ENCODE measurements at regions not wholly inside any gene's neighbourhood (a gene's known extent, or its start where the extent isn't known, plus 50 kb on each side); places are given as distances from the start of the nearest gene placed in this dataset.

DNA sequence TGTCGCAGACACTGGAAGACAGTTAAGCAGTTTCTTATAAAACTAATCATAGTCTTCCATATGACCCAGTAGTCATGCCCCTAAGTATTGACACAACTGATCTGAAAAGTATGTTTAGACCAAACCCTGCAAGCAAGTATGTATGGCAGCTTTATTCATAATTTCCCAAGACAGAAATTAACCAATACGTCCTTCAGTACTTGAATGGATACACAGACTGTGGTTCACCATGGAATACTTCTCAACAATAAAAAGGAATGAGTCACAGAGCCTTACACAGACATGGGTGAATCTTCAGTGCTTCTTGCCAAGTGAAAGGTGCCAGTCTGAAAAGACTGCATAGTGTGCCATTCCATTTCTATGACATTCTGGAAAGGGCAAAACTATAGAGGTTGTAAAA is 50.2 kb upstream of the AKR1E2 start:
- no peak for DNase-seq

DNA sequence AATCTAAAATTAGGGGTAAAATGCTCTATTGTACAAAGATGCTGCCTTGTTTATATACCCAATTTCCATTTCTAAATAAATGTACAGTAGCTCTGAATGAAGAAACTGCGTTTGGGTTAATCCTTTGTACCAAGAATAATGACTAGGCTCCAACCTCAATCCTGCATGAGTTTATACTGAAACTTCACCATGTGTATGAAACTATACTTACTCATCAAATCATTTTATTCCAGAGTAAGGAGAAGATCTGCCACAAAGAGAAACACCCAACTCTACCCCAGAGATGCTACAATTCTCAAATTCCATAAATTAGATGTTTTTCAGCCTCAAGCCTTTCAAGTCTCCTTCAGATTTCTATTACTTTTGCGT is 53.8 kb upstream of the AKR1E2 start:
- no peak for DNase-seq

DNA sequence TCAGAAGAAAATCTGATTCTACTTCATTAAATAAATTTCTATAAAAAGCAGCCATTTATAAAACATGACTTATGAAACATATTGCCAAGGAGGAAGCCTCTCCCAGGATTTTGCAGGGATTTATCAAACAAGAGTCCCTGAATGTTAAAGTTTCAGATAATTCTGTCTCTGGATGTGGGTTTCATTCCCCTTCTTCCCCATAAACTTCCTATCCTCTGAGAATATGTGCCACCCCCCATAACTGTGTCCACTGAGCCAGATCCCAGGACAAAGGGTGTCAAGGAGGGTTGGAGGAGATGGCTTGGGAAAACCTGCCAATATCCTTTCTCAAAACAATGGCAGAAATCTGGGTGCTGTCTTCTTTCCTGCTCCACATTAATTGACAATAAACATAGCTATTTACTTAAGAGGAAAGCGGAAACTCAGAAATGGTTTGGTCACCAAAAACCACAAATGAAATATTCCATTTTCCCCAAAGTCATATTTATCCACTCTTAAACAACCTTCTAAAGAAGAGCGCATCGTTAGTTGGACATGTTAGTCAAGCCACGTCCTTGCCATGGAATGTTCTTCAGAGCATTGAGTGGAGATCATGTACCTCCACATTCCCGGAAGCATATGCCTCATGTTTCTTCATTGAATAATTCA is 54.3 kb upstream of the AKR1E2 start:
- no peak for DNase-seq

DNA sequence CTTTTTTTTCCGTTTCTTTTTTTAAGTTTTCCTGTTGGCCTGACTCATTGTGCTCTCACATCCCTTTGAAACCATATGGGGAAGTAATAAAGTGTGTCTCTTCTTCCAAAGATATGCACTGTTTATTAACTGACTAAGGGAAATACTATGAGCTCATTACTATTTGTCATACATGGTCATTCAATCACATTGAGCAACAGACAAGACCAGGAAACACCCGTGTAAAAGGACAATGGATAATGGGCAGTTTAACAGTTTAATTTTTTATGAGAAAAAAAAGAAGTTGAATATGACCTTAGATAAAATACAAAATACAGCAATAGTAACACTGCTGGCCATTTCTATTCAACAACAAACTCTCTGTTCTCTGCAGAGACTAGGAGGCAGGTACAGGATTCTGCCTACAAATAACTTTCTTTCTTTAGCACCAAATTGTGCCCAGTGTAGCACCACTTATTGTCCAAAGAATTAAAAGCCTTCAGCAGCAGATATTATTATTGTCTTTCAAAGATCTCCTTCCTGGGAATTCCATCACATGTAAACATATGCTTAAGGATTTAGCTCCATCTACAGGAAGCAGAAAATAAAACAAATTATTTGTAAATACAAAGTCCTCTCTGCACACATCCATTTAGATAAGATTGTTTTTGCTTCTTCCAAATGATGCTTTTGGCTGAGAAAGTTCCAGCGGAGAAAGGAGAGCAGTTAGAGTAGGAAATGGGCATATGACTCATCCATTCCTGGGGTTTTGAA is 55.0 kb upstream of the AKR1E2 start:
- DNase-seq = peak; percentile 20 to 42

DNA sequence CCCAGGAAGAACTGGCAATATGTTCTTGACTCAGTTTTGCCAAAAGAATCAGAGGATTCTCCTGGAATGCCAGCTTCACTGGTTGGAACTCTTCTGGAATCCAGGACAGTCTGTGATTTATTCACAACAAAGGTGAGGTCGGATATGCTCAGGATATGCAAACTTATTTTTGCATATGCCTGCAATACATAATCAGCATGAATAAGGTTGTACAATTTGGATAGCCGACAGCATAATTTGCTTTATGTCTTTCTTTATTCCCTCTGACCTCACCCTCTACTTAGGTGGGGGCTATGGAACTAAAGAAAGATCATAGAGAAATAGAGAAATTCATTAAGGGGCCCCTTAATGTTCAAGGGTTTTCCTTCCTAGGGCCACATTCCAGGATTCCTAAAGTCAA is 57.6 kb upstream of the AKR1E2 start:
- no peak for DNase-seq

DNA sequence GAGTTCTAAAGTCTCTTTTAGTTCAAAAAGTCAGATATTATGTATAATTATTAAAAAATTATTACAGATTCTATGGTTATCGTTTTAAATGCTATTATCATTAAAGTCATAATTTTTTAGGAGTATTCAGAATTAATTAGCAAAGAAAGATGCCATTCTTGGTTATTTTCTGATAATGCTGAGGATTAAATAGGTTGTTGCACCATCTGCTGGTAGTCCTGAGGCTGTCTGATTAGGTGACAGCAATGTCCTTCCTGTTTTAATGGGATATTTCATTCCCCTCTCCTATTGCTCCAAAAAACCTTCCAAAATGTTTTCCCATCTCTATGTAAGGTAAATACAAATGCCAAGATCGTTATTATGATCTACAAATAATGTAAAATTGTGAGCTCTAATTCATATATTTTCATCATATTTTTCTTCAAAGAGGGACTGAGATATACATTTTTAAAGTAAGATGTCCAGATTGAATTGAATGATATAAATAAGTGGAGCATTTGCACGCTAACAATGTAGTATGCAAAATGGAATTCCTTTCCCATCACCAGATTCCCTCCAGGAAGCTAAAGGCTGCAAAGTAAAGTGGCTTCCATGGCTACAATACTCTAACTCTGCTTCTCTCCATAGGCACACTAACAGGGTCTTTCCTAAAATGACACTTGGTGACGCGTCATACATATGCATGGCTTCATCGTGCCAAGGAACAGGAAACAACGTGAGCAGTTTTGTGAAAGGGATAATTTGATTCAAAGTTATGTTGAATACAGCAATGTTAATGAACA is 58.8 kb upstream of the AKR1E2 start:
- DNase-seq = peak; percentile 18 to 43

DNA sequence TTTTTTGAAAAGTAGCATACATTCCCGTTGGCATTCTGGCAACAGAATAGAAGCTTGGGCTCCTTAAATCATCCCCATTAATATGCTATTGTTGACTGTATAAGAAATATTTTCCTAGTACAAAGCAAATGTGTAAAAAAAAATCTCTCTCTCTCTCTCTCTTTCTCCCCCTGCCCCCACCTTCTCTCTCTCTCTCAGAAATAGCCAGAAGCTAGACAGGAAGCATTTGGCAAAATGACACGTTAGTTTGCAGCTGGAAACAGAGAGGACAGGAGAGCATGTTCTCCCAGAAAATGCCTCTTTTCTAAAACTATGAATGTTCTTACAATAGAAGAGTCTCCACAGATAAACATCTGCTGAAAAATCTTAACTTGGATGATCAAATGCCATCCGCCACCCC is 59.6 kb upstream of the AKR1E2 start:
- DNase-seq = no peak

DNA sequence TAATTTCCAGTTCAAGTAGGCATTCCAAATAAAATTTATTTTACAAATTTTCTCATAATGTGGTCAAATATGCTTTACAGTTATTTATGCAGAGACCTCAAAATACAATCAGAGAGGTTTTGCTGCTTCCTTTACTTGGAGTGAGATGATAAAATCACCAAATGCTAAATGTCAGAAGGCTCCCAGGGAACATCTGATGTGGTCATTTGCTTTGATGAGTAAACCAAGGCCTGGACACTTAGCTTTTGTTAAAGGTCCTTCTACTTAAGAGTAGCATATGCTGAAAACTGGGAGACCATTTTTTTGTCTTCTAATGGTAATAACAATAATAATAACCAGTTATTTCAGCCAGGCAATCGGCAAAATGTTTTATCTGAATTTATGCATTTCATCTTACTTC is 60.6 kb upstream of the AKR1E2 start:
- no peak for DNase-seq

DNA sequence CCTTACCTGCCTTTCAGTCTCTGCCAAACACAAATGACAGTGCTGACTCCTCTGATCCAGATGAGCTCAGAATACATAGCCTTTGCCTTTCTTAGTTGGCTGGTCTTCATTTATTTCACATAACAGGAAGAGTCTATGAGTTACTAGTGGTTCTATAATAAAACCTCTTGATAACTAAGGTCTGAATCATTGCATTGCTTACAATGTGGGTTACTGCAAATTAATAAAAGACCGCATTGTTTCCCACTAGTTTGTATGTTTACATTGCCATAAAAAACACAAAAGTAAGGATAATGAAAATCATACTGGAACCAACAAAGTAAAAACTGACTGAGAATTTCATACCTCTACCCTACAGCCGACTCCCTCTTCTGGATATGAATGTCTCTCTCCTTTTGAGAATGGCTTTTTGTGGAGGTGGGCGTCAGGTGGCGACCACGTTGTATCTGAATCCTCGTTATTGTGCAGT is 62.0 kb upstream of the AKR1E2 start:
- DNase-seq = no peak

DNA sequence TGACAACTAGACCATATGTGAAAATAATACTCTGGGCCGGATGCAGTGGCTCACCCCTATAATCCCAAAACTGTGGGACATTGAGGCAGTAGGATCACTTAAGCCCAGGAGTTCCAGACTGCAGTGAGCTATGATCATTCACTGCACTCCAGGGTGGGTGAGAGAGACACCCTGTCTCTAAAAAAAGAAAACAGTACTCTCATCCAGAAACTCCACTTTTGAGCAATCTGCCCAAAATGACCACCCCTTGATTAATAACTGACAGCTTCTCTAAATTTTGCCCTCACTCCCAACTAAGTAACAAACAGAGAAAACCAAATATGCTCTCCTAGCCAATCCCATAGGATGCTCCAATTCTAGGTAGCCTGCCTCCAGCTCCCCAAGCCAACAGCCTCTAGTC is 62.5 kb upstream of the AKR1E2 start:
- no peak for DNase-seq

DNA sequence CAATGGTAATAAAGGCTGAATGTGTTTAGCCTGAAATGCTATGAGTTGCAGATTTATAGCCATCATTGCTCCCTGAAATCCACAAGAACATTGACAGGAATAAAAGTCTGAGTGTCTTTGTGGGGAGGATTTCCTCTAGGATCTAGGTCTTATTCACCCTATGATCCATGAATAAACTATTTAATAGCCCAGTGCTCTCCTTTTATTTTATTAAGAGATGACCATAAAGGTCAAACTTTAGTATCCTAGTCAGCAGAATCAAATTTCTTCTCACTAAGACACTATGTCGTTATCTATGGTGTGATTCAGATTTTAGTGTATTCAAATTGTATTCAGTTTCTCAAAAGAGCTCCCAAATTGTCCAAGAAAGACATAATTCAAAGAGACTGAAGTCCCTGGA is 67.8 kb upstream of the AKR1E2 start:
- no peak for DNase-seq

DNA sequence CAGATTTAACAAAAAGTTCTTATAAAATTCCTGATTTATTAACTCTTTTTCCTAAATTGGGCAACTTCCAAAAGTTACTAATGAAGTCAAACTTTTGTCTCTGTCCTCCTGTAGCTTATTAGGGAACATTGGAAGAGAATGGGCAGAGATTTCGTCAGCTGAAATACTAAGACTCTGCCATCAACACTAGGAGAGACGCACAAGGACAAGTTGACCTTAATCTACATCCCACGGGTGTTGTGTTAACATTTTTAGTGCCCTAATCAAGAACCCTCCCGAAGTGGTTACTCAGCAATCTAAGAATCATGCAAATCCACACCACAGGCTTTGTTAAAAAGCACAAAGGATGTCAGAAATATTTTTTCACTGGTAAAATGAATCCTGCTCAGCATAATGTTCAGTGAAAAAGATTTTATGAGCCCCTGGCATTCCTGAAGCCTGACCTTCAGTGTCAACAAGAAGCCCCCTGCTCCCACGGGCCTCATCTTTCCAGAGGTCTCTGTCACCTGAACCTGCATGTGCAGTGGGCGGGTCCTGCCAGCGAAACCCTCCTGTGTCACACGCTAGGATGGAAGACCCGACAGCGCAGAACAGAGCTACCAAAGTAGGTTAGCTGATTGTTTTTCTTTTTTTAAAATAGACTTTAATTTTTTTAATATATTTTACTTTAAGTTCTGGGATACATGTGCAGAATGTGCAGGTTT is 70.6 kb upstream of the AKR1E2 start:
- no peak for DNase-seq

DNA sequence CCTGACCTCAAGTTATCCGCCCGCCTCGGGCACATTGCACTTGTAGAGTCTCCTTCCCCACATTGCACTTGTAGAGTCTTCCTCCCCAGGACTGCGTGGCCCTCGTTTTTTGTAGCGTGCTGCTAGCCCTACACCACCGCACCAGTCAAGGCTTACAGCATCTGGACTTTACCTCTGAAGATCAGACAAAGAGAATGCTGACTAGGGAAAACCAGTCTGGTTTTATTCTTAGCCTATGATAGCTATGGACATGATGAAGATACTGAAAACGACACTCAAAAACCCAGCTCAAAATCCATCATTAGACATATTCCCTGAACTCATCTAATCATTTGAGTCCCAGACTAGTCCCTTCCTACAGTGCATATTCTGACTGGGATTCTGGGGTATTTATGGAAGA is 71.9 kb upstream of the AKR1E2 start:
- DNase-seq = no peak

DNA sequence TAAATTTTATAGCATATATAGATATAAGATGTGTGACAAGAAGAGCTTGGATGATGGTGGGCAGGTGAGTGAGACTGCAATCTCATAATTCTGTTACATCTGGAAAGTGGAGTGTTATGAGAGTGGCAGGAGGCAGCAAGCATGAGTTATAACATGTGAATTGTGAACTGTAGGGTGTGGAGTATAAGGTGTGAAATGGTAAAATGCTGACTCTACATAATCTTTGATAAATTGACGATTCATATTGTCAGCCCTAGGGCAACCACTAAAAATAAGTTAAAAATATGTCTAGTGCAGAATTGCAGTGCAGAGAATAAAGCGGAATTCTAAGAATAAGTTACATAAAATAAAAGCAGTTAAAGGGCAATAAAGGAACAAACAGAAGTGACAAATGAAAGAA is 74.8 kb upstream of the AKR1E2 start:
- no peak for DNase-seq

DNA sequence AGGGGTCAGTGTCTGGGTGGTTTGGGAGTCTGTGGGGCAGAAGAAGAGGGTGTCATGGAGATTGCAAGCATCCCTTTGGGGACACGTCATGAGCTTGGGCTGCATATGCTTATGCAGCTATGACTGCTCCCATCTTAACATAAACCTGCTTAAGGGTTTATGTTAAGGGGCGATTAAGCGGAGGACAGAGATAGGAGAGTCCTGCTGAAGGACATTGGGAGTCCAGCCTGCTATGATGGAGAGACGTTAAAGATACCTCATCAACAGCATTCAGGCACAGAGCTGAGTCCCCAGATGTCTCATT is 76.8 kb upstream of the AKR1E2 start:
- DNase-seq = no peak

DNA sequence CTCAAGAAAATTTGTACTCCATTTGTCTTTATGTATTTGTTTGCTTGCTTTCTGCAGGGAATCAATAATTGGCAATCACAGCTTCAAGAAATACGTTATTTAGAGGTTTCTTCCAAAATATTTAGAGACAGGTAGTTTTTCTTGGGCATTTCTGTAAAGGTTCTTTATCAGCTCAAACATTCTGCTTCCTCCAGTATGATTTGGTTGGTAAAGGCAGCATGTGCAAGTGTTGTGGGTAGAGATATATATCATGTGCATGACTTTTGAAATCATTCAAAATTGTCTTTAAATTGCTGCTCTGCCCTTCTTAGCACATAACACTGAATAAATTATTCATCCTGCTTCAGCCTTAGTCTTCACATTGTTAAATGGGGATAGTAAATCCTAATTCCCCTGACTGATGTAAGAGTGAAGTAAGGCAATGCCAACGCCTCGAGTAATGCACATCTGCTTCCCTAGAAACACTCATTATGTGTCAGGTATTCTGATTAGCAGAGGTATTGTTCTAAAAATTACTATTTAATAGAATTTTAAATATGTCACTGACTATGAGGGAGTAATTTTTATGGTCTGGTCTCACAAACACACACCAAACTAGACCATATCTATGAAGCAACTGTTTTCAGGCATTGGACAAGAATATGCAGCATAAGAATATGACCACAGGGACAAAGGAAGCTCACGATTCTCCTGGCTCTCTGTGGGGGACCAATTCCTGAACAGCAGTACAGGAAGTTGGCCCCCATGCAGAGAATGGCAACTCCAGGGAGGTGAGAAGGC is 77.3 kb upstream of the AKR1E2 start:
- no peak for DNase-seq

DNA sequence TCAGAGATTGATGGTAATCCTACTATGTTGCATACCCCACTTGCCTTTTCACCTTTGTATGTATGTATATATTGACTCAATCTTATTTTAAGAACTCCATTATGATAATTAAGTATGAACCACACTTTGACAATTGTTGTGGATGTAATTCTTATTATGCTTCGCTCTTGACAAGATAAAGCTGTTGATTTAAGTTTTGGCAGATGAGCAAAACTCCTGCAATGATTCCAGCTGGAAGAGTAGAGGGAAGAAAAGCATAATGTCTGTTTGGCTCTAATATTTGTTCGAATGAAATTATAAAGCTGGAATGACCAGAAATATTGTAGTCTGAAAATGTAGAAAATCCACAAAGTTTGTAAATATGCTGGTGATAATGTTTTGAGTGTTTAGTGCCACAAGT is 83.8 kb upstream of the AKR1E2 start:
- peak; percentile 14 to 27 for DNase-seq

DNA sequence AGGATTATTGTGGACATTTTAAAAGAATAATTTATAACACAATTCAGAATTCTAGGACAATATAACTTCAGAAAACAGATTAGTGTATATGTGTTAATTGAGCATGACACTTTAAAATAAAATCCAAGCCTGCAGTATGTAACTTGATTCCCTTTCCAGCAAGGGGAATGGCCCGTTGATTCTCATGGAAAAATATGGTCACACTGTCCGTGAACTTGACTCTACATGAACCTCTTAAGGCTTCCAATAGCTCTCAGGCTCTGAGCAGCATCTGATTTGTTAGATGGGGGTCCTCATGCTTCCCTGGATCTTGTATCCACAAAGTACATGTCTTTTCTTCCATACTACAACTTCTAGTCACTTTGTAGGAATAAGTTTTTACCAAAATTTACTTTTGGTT is 85.5 kb upstream of the AKR1E2 start:
- DNase-seq = peak; percentile 7 to 8

DNA sequence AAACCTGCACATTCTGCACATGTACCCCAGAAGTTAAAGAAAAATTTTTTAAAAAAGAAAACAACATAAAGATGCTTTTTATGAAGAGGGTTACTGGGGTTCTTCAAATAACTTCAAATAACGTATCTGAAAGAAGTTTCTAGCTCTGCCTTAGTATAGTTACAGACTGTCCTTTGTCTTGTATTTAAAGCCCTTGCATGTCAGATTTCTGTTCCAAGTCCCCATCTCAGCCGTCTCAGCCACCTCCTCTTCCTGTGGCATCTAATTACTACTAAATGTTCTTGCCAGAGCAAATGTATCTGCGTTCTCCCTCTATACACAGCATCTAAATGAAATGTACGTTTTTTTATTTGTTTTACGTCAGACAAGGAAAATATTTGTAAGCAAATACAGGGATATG is 89.4 kb upstream of the AKR1E2 start:
- DNase-seq = no peak

DNA sequence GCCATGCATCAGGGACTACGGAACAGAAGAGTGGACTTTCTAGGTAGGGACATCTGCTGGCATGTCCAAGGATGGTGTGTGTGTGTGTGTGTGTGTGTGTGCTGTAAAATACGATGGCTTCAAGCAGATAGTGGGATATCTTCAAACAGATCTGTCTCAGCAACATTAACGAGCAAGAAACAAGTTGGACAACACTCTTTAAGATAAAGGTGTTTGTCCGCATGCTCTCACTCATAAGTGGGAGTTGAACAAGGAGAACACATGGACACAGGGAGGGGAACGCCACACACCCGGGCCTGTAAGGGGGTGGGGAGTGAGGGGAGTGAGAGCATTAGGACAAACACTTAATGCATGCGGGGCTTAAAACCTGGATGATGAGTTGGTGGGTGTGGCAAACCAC is 89.8 kb upstream of the AKR1E2 start:
- DNase-seq = no peak

DNA sequence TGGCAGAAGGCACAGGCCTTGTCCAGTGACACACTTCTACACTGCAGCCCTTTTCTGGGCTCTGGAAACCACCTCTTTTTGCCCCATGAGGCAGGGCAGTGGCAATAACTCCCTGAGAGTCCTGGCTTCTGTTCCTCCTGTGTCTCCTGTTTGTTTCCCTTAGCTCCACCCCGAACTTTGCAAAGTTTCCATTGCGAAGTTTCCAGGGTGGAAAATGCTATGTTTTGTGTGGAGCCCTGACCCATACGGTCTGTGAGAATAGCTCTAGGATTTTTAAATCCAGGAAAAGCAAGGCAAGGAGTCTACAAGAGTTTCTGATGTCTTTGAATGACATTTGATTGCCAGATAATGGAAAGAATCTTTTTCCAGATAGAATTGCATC is 92.2 kb upstream of the AKR1E2 start:
- no peak for DNase-seq

All from right lung (tissue), 2 donors.